ENCODE measurements at regions not wholly inside any gene's neighbourhood (a gene's known extent, or its start where the extent isn't known, plus 50 kb on each side); places are given as distances from the start of the nearest gene placed in this dataset.

DNA sequence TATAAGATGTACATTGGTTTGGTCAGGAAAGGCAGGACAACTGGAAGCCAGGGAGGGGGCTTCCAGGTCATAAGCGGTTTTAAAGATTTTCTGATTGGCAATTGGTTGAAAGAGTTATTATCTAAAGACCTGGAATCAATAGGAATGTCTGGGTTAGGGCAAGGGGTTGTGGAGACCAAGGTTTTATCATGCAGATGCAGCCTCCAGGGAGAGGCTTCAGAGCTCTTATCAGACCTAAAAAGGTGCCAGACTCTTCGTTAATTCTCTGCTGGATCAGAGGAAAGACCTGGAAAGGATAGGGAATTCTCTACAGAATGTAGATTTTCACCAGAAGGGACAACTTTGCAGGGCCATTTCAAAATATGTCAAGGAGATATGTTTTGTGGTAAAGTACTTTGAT, 62.8 kb downstream of the BEX3 start:
- no peak for DNase-seq (ENCODE audit: insufficient read length, low spot score, missing footprints)
- Histone ChIP-seq H3K36me3 (ENCODE audit: insufficient read depth, low read length) (no peaks in the 10 kb centered on the region), H3K27me3 (ENCODE audit: insufficient read depth, low read length) (peaks cover 4% of the 10 kb centered on the region), H3K9me3 (ENCODE audit: low read depth, low read length) (no peaks in the 10 kb centered on the region), H3K27ac (ENCODE audit: low read depth, low read length) (no peak overlapping the region), H3K79me2 (ENCODE audit: insufficient read depth, low read length) (no peaks in the 10 kb centered on the region), H2AFZ (ENCODE audit: low read length) (no peak overlapping the region), H3K4me3 (ENCODE audit: insufficient read depth, low read length) (no peak overlapping the region), H3K4me1 (ENCODE audit: insufficient read depth, low read length) (peaks cover 17% of the 10 kb centered on the region), H3K4me2 (ENCODE audit: insufficient read depth, low read length) (no peak overlapping the region), H4K20me1 (ENCODE audit: insufficient read depth, low read length) (no peaks in the 10 kb centered on the region)
- no peak for TF ChIP-seq CTCF (IDR thresholded peaks at IDR 0.05; ENCODE audit: extremely low read depth, low read depth, low read length)

- H3K27me3 ChIP-seq (ENCODE audit: insufficient read depth, low read length) = peaks cover 4% of the 10 kb centered on the region
- DNase-seq (ENCODE audit: insufficient read length, low spot score, missing footprints) = no peak
- no peak overlapping the region for H3K27ac ChIP-seq (ENCODE audit: low read depth, low read length)
- H3K36me3 ChIP-seq (ENCODE audit: insufficient read depth, low read length) = no peaks in the 10 kb centered on the region
- no peak overlapping the region for H2AFZ ChIP-seq (ENCODE audit: low read length)
- no peaks in the 10 kb centered on the region for H4K20me1 ChIP-seq (ENCODE audit: insufficient read depth, low read length)
- H3K4me1 ChIP-seq (ENCODE audit: insufficient read depth, low read length) = peaks cover 17% of the 10 kb centered on the region
- no peaks in the 10 kb centered on the region for H3K79me2 ChIP-seq (ENCODE audit: insufficient read depth, low read length)
- no peak overlapping the region for H3K4me2 ChIP-seq (ENCODE audit: insufficient read depth, low read length)
- H3K4me3 ChIP-seq (ENCODE audit: insufficient read depth, low read length) = no peak overlapping the region
- no peak for TF ChIP-seq CTCF (IDR thresholded peaks at IDR 0.05; ENCODE audit: extremely low read depth, low read depth, low read length)
- no peaks in the 10 kb centered on the region for H3K9me3 ChIP-seq (ENCODE audit: low read depth, low read length)
Measured at GRCh38 chrX:103440621-103441020, 64.3 kb downstream of the BEX3 start.

DNA sequence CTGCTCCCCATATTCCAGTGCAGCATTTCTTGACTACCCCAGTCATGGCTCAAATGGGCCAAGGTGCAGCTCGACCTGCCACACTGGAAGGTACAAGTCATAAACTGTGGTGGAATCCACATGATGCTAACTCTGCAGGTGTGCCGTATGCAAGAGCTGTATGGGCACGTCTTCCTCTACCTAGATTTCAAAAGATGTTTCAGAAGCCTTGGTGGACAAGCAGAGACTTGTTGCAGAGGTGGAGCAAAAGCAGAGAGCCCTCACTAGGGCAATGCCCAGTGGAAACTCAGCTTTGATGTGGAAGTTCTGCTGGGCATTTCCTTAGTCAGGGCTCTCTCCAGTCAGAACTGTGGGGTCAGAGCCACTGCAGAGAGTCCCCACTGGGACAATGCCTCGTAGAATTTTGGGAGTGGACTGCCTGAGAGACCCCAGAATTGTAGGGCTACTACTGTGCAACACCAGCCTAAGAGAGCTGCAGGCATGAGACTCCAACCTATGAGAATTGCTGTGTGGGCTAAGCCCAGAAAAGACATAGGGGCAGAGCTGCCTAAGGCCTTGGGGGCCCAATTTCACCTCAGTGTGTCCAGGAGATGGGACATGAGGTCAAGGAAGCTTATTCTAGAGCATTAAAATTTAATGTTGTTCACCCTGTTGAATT, 65.7 kb downstream of the BEX3 start:
- Histone ChIP-seq H4K20me1 (ENCODE audit: insufficient read depth, low read length) (no peaks in the 10 kb centered on the region), H2AFZ (ENCODE audit: low read length) (no peak overlapping the region), H3K4me2 (ENCODE audit: insufficient read depth, low read length) (peak overlapping the region; percentile 48), H3K4me1 (ENCODE audit: insufficient read depth, low read length) (peaks cover 22% of the 10 kb centered on the region), H3K27ac (ENCODE audit: low read depth, low read length) (peak overlapping the region; percentile 70), H3K79me2 (ENCODE audit: insufficient read depth, low read length) (no peaks in the 10 kb centered on the region), H3K9me3 (ENCODE audit: low read depth, low read length) (no peaks in the 10 kb centered on the region), H3K27me3 (ENCODE audit: insufficient read depth, low read length) (peaks cover 4% of the 10 kb centered on the region), H3K4me3 (ENCODE audit: insufficient read depth, low read length) (no peak overlapping the region), H3K36me3 (ENCODE audit: insufficient read depth, low read length) (no peaks in the 10 kb centered on the region)
- no peak for DNase-seq (ENCODE audit: insufficient read length, low spot score, missing footprints)
- TF ChIP-seq CTCF (IDR thresholded peaks at IDR 0.05; ENCODE audit: extremely low read depth, low read depth, low read length) = no peak

DNA sequence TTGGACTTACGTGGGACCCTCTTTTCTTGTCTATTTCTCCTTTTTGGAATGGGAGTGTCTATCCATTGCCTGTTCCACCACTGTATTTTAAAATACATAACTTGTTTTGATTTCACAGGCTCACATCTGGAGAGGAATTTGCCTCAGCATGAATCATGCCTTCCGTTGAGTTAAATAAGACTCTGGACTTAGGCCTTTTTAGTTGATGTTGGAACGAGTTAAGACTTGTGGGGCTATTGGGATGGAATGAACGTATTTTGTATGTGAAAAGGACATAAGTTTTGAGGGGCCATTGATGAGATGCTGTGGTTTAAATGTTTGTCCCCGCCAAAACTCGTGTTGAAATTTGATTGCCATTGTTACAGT, 66.2 kb downstream of the BEX3 start:
- peak overlapping the region; percentile 48 for H3K4me2 ChIP-seq (ENCODE audit: insufficient read depth, low read length)
- H3K9me3 ChIP-seq (ENCODE audit: low read depth, low read length) = no peaks in the 10 kb centered on the region
- H3K36me3 ChIP-seq (ENCODE audit: insufficient read depth, low read length) = no peaks in the 10 kb centered on the region
- H3K4me1 ChIP-seq (ENCODE audit: insufficient read depth, low read length) = peaks cover 22% of the 10 kb centered on the region
- H3K79me2 ChIP-seq (ENCODE audit: insufficient read depth, low read length) = no peaks in the 10 kb centered on the region
- peaks cover 4% of the 10 kb centered on the region for H3K27me3 ChIP-seq (ENCODE audit: insufficient read depth, low read length)
- no peak for TF ChIP-seq CTCF (IDR thresholded peaks at IDR 0.05; ENCODE audit: extremely low read depth, low read depth, low read length)
- peak overlapping the region; percentile 70 for H3K27ac ChIP-seq (ENCODE audit: low read depth, low read length)
- no peak for DNase-seq (ENCODE audit: insufficient read length, low spot score, missing footprints)
- H3K4me3 ChIP-seq (ENCODE audit: insufficient read depth, low read length) = no peak overlapping the region
- H4K20me1 ChIP-seq (ENCODE audit: insufficient read depth, low read length) = no peaks in the 10 kb centered on the region
- no peak overlapping the region for H2AFZ ChIP-seq (ENCODE audit: low read length)
